ENCODE measurements at regions not wholly inside any gene's neighbourhood (a gene's known extent, or its start where the extent isn't known, plus 50 kb on each side); places are given as distances from the start of the nearest gene placed in this dataset.
"Not testable (repeated sequence)": the region's sequence is repeated elsewhere in the genome, so short reads cannot be mapped to it uniquely, and the experiment has no call there.

DNA sequence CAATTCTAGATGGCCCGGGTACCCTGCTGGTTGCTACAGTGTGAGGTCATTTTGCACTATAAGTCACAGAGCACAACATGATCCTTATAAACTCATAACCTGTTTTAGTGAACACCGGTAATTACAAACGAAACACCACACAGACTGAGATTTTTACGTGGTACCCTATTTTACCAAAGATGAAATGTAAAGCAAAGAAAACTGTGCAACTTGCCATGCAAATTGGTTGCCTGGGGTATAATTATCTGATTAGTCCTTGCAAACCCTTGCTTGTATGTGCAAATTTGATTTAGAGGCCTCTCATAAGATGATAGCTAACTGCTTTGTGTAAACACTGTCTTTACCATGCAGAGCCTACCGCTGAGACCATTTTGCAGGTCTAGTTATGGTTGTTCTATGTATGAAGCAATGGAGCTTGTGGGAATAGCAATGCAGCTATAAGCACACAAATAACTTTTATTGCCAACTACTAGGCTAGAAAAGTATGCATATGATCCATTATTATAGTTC is 372.1 kb upstream of the FAR2 start:
- FAIRE-seq = no peak

- FAIRE-seq = no peak
Observed at GRCh38 chr12:28777603-28778365, 371.3 kb upstream of the FAR2 start.

- FAIRE-seq = no peak
Observed at GRCh38 chr12:28780096-28780495, 369.0 kb upstream of the FAR2 start.

DNA sequence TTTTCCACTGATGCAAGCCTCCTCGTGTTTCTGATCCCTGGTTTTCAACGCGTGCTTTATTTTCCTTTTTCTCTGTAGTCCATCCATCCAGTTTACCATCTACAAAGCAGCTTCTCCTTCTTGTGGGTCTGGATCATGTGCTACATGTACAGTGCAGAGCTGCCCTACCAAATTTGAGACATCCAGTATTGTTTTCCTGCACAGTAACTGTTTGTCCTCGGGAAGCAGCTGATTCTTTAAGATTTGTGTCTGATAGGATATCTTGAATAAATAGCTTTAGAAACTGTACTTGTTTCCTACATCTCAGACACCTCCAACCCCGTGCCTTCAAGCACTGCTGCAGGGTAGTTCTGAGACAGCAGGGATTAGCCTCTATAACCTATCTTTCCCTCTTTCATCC is 368.1 kb upstream of the FAR2 start:
- no peak for FAIRE-seq

DNA sequence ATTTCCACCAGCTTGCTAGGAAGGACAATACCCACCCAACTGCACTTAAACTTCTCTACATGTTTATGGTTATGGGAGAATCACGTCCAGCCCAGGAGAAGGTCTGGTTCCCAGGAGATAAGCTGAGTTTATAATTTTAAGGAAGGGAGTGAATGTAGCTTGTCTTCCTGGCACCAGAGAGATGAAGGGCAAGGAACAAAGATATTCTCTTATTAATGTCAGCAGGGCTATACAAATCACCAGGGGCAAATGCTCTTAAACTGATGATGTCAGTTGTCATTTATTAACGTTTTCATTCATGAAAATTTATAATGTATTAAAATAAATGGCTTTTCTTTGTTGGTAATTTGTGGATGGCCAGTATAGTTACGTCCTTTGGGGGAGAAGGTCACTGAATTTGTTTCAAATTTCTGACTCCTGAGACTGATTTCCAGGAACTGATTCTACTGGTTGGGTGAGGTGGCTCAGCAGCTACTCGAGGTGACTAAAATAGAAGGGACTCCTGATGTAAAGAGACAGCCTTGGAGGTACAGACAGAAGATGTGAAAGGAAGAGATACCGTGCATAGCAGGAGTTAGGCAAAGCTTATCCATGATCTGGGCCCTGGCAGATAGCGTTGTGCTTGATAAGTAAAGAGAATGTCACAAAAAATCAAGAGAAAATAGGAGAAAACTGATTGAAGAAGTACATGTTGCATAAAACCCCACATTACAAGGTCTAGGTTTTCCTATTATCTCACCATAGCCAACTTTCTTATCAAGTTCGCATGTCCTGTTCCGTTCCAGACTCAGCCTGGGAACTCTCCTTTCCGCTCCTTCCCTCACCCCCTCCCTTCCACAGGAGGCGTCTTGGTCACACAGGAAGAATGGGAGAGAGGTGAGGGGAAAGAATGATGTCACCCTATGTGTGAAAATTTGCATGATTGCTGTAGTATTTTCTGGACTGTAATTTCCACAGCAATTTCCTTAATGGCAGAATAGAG is 367.1 kb upstream of the FAR2 start:
- FAIRE-seq = no peak

- no peak for FAIRE-seq
Observed at GRCh38 chr12:28782812-28783211, 366.3 kb upstream of the FAR2 start.

- no peak for FAIRE-seq
Observed at GRCh38 chr12:28787151-28787550, 361.9 kb upstream of the FAR2 start.

DNA sequence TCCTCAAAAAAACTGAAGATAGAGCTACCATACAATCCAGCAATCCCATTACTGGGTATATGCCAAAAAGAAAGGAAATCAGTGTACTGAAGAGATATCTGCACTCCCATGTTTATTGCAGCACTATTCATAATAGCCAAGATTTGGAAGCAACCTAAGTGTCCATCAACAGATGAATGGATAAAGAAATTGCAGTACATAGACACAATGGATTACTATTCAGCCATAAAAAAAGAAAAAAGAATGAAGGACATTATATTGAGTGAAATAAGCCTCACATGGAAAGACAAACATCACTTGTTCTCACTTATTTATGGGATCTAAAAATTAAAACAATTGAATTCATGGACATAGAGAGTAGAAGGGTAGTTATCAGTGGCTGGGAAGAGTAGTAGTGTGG is 360.8 kb upstream of the FAR2 start:
- FAIRE-seq = not testable (repeated sequence)

DNA sequence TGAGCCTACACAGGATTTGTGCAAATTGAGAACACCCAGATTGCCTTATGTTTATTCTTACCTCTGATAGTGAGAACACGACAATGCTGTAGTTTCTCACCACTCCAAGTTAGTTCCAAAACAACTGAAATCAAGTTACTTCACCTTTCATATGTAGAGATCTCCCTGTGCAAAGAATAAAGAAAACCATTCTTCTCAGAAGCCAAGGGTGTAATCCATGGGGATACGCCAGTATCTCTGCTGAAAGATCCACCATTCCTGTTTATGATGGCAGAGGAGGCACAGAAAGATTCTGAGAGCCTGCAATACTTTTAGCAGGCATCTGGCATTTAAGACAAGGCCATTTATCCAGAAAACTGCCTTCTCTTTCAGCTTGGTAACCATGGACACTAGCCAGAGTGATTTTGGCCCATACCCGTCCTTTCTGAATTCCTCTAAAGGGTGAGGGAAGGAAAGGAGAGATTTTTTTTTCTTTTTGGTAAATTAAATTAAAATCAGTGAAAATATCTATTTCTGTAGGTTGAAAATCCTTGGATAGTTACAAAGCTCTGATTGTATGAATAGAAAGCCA is 355.4 kb upstream of the FAR2 start:
- no peak for FAIRE-seq

DNA sequence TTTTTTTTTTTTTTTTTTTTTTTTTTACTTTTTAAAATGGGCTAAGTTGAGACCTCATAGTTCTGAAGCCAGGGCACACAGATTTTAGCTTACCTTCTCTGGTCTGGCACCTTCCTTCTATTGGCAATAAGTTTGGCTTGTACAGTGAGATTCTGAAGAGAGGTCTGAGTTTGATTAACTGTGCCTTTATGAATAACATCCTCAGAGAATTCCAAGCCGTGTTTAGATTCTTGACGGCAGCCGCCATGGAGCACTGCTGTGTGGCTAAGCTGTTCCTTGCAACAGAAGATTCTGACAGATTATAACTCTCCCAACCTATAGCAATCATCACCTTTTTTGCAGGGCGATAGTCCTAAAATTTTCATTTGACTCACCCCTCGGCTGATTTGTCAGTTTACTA is 354.9 kb upstream of the FAR2 start:
- FAIRE-seq = no peak

DNA sequence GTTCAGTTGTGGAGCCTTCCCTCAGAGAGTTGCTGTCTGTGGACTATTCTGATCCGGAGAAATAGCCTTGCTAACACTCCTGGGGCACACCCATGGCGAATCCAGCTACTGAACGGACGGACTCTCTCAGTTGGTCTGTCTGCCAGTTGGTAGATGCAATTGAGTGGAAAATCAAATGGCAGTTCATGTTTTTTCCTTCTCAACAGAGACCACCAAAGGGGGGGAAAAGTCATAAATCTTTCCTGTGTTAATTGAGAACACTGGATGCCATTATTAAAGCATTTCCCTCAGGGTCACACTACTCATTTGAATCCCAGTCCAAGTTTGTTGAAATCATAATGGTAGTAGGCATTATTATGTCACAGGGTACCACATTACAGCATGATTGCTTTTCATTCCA is 354.3 kb upstream of the FAR2 start:
- FAIRE-seq = no peak

DNA sequence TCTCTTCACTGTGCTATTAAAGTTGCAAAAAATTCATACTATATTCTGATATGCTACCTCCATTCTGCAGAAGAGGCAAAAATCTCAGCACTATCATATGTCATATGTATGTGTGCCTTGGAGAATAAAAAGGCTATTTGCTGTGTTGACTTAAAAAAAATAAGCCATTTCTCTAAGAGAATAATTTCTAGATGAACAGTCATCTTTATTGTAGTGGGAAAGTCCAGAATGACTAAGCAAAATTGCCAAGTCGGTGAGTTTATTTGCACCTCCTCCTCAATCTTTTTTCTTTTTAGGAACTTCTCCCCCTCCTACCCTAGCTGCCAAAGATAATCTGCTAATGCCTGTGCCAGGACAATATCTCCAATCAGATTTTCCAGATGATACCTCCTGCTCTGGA is 353.8 kb upstream of the FAR2 start:
- FAIRE-seq = no peak

GRCh38 chr12:28799348-28799747 is 349.7 kb upstream of the FAR2 start:
- no peak for FAIRE-seq

DNA sequence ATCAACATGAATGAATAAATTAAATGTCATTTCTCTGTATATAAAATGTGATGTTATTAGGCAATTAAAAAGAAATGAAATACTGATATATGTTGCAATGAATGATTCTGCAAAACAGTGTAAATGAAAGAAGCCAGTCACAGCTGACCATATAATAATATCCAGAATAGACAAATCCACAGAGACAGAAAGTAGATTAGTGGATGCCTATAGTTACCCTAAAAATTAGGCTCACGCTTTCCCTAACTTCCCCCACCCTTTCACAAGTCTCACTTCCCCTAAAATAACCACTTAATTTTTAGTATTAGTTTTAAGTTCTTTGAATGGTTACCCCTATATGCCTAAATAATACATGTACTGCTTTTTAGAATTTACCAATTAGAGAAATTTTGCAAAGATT is 348.9 kb upstream of the FAR2 start:
- no peak for FAIRE-seq

DNA sequence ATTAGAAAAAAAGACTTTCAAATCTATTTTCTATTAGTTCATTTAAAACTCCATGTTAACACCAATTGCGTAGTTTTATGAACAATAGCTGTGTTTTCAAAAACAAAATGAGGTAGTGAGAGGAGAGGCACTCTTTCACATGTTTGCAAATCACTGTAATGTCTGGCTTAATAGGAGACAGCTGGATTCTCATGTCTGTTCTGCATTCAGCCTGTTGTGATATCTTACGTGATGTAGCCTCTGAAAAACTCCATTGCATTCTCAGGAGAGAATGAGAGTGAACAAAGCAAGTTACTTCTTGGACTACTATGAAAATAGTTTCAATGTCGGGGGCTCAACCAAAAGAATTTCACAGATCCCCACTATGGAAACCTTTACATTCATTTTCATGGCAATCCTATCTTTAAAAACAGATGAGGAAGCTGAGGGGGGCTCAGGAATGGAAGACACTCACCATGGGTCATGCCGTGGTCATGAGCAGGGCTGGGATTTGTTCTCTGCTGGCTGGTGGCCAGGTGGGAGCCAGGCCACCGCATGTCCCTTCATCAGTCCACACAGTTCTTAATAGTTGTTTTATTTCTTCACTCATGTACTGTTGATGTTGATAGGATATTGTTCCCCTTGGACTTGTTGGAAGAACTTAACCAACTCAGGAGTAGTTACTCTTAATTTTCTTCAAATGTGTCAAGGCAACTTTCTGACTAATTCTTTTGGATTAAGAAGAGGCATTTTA is 346.2 kb upstream of the FAR2 start:
- FAIRE-seq = no peak

GRCh38 chr12:28807535-28807934 is 341.5 kb upstream of the FAR2 start:
- FAIRE-seq = no peak

DNA sequence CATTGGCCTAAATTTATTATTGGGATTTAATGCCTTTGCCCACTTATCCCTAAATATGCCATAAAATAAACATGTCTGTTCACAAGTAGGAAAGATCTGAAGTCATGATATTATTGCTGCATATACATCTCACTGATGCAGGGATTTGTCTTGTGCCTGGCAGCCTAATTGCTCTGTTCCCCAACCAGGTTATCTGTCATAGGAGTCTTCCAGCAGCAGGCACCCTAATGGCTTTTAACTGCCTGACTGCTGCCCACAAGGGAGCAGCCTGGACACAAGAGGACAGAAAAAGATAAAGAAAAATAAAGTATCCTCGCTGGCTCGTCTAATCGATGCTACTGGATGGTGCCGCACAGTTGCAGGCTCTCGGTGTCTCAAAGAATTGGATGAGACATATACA is 337.6 kb upstream of the FAR2 start:
- no peak for FAIRE-seq

- no peak for FAIRE-seq
Observed at GRCh38 chr12:28814246-28814645, 334.8 kb upstream of the FAR2 start.

DNA sequence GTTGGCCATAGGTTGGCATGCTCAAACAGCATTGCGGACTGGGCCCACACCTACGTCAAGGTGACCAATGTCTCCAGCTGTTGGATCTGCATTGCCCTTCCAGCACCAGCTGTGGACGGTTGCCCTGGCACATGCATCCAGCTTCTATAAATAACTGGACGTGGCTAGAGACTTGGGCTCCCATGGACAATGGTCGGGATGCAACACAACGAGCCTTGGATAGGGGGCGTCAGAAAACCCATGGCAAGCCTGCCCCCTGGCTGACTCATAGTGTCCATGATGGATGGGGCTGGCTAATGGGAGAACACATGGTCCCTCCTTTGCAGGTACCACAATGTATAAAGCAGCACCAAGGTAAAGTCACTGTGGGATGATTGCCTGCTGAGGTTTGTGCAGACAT is 331.6 kb upstream of the FAR2 start:
- no peak for FAIRE-seq

- no peak for FAIRE-seq
Observed at GRCh38 chr12:28824193-28824846, 324.8 kb upstream of the FAR2 start.

- no peak for FAIRE-seq
Observed at GRCh38 chr12:28824849-28825248, 324.2 kb upstream of the FAR2 start.

- FAIRE-seq = no peak
Observed at GRCh38 chr12:28826766-28827165, 322.3 kb upstream of the FAR2 start.

Measured in colon (tissue), 2 donors.